ENCODE measurements at regions not wholly inside any gene's neighbourhood (a gene's known extent, or its start where the extent isn't known, plus 50 kb on each side); places are given as distances from the start of the nearest gene placed in this dataset.

DNA sequence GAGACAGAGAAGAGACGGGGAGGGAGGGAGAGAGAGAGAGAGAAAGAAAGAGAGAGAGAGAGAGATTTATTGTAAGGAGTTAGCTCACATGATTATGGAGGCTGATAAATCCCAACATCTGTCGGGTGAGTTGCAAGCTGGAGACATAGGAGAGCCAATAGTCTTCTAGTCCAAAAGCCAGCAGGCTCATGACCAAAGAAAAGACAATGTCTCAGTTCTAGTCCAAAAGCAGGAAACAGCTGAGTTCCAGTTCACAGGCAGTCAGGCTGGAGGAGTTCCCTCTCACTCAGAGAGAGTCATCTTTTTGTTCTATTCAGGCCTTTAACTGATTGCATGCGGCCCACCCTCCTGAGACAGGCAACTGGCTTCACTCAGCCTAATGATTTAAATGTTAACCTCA lies 416.6 kb downstream of the PREX1 start:
- TF ChIP-seq ELF4 (IDR thresholded peaks at IDR 0.05) (no peak), FOXA1 (IDR thresholded peaks at IDR 0.05) (no peak), BHLHE40 (IDR thresholded peaks at IDR 0.05; ENCODE audit: borderline replicate concordance) (no peak), SP1 (IDR thresholded peaks at IDR 0.05) (no peak), TARDBP (IDR thresholded peaks at IDR 0.05) (no peak), ARNT (IDR thresholded peaks at IDR 0.05) (no peak), SUZ12 (IDR thresholded peaks at IDR 0.05) (no peak), CTBP1 (IDR thresholded peaks at IDR 0.05; ENCODE audit: borderline replicate concordance) (no peak)
- TF ChIP-seq, protein P1, sequence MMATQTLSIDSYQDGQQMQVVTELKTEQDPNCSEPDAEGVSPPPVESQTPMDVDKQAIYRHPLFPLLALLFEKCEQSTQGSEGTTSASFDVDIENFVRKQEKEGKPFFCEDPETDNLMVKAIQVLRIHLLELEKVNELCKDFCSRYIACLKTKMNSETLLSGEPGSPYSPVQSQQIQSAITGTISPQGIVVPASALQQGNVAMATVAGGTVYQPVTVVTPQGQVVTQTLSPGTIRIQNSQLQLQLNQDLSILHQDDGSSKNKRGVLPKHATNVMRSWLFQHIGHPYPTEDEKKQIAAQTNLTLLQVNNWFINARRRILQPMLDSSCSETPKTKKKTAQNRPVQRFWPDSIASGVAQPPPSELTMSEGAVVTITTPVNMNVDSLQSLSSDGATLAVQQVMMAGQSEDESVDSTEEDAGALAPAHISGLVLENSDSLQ (IDR thresholded peaks at IDR 0.05), result no peak

All from HEK293T (cell line).